ENCODE measurements at regions not wholly inside any gene's neighbourhood (a gene's known extent, or its start where the extent isn't known, plus 50 kb on each side); places are given as distances from the start of the nearest gene placed in this dataset.

DNA sequence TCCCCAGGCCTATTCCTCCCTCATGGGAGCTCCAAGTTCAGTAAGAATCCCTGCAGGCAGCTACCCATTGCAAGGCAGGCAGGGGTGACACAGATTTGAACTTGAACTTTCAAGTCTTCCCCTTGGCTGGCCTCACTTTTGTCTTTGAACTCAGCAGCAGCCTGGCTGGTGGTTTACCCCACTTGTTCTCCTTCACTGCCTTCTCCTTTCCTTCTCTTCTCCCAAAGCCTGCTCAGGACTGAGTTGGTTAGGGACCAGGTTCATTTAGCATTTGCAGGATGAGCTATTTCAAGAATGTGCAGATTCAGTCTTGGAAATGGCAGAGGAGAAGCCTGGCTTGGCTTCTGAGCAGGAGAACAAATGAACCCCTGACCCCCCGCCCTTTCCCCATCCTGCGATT lies 67.7 kb upstream of the TBX3 start:
- peak overlapping the region; percentile 44 for H3K4ac ChIP-seq (ENCODE audit: low read depth, low read length)
- no peak overlapping the region for H3K9ac ChIP-seq (ENCODE audit: low read length)
- H2BK5ac ChIP-seq (ENCODE audit: low read depth, low read length, poor library complexity) = peak overlapping the region; percentile 36
- peak overlapping the region; percentile 31 for H4K8ac ChIP-seq (ENCODE audit: low read depth, low read length)
- H2AFZ ChIP-seq (ENCODE audit: insufficient read depth, low read length, poor library complexity) = no peak overlapping the region
- no peak overlapping the region for H3K4me2 ChIP-seq (ENCODE audit: low read length)
- H3K18ac ChIP-seq (ENCODE audit: low read length) = peak overlapping the region; percentile 49
- H3K27ac ChIP-seq (ENCODE audit: low read depth, low read length) = no peak overlapping the region
- peaks cover 18% of the 10 kb centered on the region for H3K79me1 ChIP-seq (ENCODE audit: low read length)
- peak overlapping the region; percentile 59 for H4K91ac ChIP-seq (ENCODE audit: low read depth, low read length)
- H3K36me3 ChIP-seq (ENCODE audit: control insufficient read depth in 1 of 2, insufficient read depth in 2 of 2, low read length in 2 of 2) = no peaks in the 10 kb centered on the region
- no peaks in the 10 kb centered on the region for H3K27me3 ChIP-seq (ENCODE audit: insufficient read depth, low read length)
- peak overlapping the region; percentile 2 for H4K12ac ChIP-seq (ENCODE audit: low read depth, low read length)
- no peak for DNase-seq
- peak overlapping the region; percentile 60 for H2AK5ac ChIP-seq (ENCODE audit: low read length)
- no peak overlapping the region for H3K23ac ChIP-seq (ENCODE audit: low read length)
- H2BK120ac ChIP-seq (ENCODE audit: insufficient read depth, low read length, poor library complexity) = peak overlapping the region; percentile 65
- peaks cover 29 to 33% of the 10 kb centered on the region in 2 experiments for H3K4me1 ChIP-seq (ENCODE audit: control insufficient read depth in 1 of 2, insufficient read depth in 2 of 2, low read length in 2 of 2)
- peak overlapping the region; percentile 97 for H2BK12ac ChIP-seq (ENCODE audit: low read length)
- WGBS (ENCODE audit: extremely low coverage, insufficient coverage, insufficient read length) = no CpG with 5 or more reads among the region's 2 CpGs
- H3K4me3 ChIP-seq (ENCODE audit: low read depth, low read length) = no peak overlapping the region
- peaks cover 4% of the 10 kb centered on the region for H3K79me2 ChIP-seq (ENCODE audit: control insufficient read depth, insufficient read depth, low read length, poor library complexity)
- H3K14ac ChIP-seq (ENCODE audit: low read length) = peak overlapping the region; percentile 87
- H3K9me3 ChIP-seq (ENCODE audit: insufficient read depth, low read depth, low read length) = no peaks in the 10 kb centered on the region

GRCh38 chr12:114750917-114751316 lies 66.9 kb upstream of the TBX3 start:
- H3K23ac ChIP-seq (ENCODE audit: low read length) = no peak overlapping the region

DNA sequence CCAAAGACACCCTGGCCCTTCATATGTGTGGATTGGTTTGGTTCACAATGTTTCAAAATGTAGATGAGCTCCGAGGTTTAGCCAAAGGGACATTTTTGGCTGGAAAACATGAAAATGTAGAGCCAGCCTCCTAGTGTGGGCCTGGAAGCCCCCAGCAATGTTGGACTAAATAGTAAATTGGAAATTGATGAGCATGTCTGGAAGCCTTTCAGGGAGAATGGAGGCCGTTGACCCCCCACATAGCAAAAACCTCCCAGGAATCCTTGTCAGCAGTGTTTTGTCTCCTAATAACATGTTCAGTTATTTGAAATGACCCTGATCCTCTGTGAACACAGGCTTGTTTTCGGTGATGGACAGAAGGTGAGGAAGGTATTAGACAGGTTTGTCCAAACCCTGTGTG lies 65.1 kb upstream of the TBX3 start:
- Histone ChIP-seq H3K79me2 (ENCODE audit: control insufficient read depth, insufficient read depth, low read length, poor library complexity) (peaks cover 4% of the 10 kb centered on the region), H2BK5ac (ENCODE audit: low read depth, low read length, poor library complexity) (no peak overlapping the region), H3K9ac (ENCODE audit: low read length) (no peak overlapping the region), H4K8ac (ENCODE audit: low read depth, low read length) (no peak overlapping the region), H3K4ac (ENCODE audit: low read depth, low read length) (no peak overlapping the region), H3K9me3 (ENCODE audit: insufficient read depth, low read depth, low read length) (no peaks in the 10 kb centered on the region), H2BK12ac (ENCODE audit: low read length) (peak overlapping the region; percentile 56), H3K36me3 (ENCODE audit: control insufficient read depth in 1 of 2, insufficient read depth in 2 of 2, low read length in 2 of 2) (no peaks in the 10 kb centered on the region), H3K18ac (ENCODE audit: low read length) (no peak overlapping the region), H3K4me1 (ENCODE audit: control insufficient read depth in 1 of 2, insufficient read depth in 2 of 2, low read length in 2 of 2) (peaks cover 29 to 36% of the 10 kb centered on the region in 2 experiments), H2BK120ac (ENCODE audit: insufficient read depth, low read length, poor library complexity) (no peak overlapping the region), H3K14ac (ENCODE audit: low read length) (no peak overlapping the region), H4K91ac (ENCODE audit: low read depth, low read length) (no peak overlapping the region), H2AK5ac (ENCODE audit: low read length) (no peak overlapping the region), H4K12ac (ENCODE audit: low read depth, low read length) (no peak overlapping the region), H3K4me2 (ENCODE audit: low read length) (no peak overlapping the region), H3K23ac (ENCODE audit: low read length) (no peak overlapping the region), H3K27ac (ENCODE audit: low read depth, low read length) (no peak overlapping the region), H3K27me3 (ENCODE audit: insufficient read depth, low read length) (no peaks in the 10 kb centered on the region), H3K79me1 (ENCODE audit: low read length) (peaks cover 18% of the 10 kb centered on the region), H3K4me3 (ENCODE audit: low read depth, low read length) (no peak overlapping the region), H2AFZ (ENCODE audit: insufficient read depth, low read length, poor library complexity) (no peak overlapping the region)
- WGBS (ENCODE audit: extremely low coverage, insufficient coverage, insufficient read length) = no CpG with 5 or more reads among the region's 3 CpGs
- DNase-seq = no peak

More at GRCh38 chr12:114750917-114751316, 66.9 kb upstream of the TBX3 start:
- Histone ChIP-seq H3K18ac (ENCODE audit: low read length) (no peak overlapping the region), H2AFZ (ENCODE audit: insufficient read depth, low read length, poor library complexity) (no peak overlapping the region), H3K4ac (ENCODE audit: low read depth, low read length) (no peak overlapping the region), H3K36me3 (ENCODE audit: control insufficient read depth in 1 of 2, insufficient read depth in 2 of 2, low read length in 2 of 2) (no peaks in the 10 kb centered on the region), H3K27me3 (ENCODE audit: insufficient read depth, low read length) (no peaks in the 10 kb centered on the region), H3K79me1 (ENCODE audit: low read length) (peaks cover 18% of the 10 kb centered on the region), H3K9me3 (ENCODE audit: insufficient read depth, low read depth, low read length) (no peaks in the 10 kb centered on the region), H4K12ac (ENCODE audit: low read depth, low read length) (no peak overlapping the region), H3K4me2 (ENCODE audit: low read length) (no peak overlapping the region), H3K79me2 (ENCODE audit: control insufficient read depth, insufficient read depth, low read length, poor library complexity) (peaks cover 4% of the 10 kb centered on the region), H2BK120ac (ENCODE audit: insufficient read depth, low read length, poor library complexity) (no peak overlapping the region), H4K8ac (ENCODE audit: low read depth, low read length) (no peak overlapping the region), H3K4me1 (ENCODE audit: control insufficient read depth in 1 of 2, insufficient read depth in 2 of 2, low read length in 2 of 2) (peaks cover 29 to 36% of the 10 kb centered on the region in 2 experiments), H2AK5ac (ENCODE audit: low read length) (no peak overlapping the region), H3K27ac (ENCODE audit: low read depth, low read length) (no peak overlapping the region), H2BK12ac (ENCODE audit: low read length) (peak overlapping the region; percentile 7), H2BK5ac (ENCODE audit: low read depth, low read length, poor library complexity) (no peak overlapping the region), H3K9ac (ENCODE audit: low read length) (no peak overlapping the region), H4K91ac (ENCODE audit: low read depth, low read length) (no peak overlapping the region), H3K14ac (ENCODE audit: low read length) (no peak overlapping the region), H3K4me3 (ENCODE audit: low read depth, low read length) (no peak overlapping the region)
- no peak for DNase-seq
- no CpG with 5 or more reads among the region's 11 CpGs for WGBS (ENCODE audit: extremely low coverage, insufficient coverage, insufficient read length)

- Histone ChIP-seq H3K4me2 (ENCODE audit: low read length) (no peak overlapping the region), H3K79me2 (ENCODE audit: control insufficient read depth, insufficient read depth, low read length, poor library complexity) (peaks cover 4% of the 10 kb centered on the region), H3K23ac (ENCODE audit: low read length) (no peak overlapping the region), H3K27ac (ENCODE audit: low read depth, low read length) (no peak overlapping the region), H2AK5ac (ENCODE audit: low read length) (peak overlapping the region; percentile 69), H3K79me1 (ENCODE audit: low read length) (peaks cover 19% of the 10 kb centered on the region), H2BK12ac (ENCODE audit: low read length) (peak overlapping the region; percentile 32), H3K18ac (ENCODE audit: low read length) (peak overlapping the region; percentile 54), H3K9me3 (ENCODE audit: insufficient read depth, low read depth, low read length) (no peaks in the 10 kb centered on the region), H3K36me3 (ENCODE audit: control insufficient read depth in 1 of 2, insufficient read depth in 2 of 2, low read length in 2 of 2) (no peaks in the 10 kb centered on the region), H4K91ac (ENCODE audit: low read depth, low read length) (peak overlapping the region; percentile 74), H3K9ac (ENCODE audit: low read length) (no peak overlapping the region), H4K8ac (ENCODE audit: low read depth, low read length) (peak overlapping the region; percentile 33), H4K12ac (ENCODE audit: low read depth, low read length) (no peak overlapping the region), H3K4ac (ENCODE audit: low read depth, low read length) (peak overlapping the region; percentile 48), H2BK120ac (ENCODE audit: insufficient read depth, low read length, poor library complexity) (peak overlapping the region; percentile 35), H3K4me1 (ENCODE audit: control insufficient read depth in 1 of 2, insufficient read depth in 2 of 2, low read length in 2 of 2) (peaks cover 20 to 30% of the 10 kb centered on the region in 2 experiments), H2AFZ (ENCODE audit: insufficient read depth, low read length, poor library complexity) (no peak overlapping the region), H3K14ac (ENCODE audit: low read length) (peak overlapping the region; percentile 29), H3K27me3 (ENCODE audit: insufficient read depth, low read length) (no peaks in the 10 kb centered on the region), H3K4me3 (ENCODE audit: low read depth, low read length) (no peak overlapping the region), H2BK5ac (ENCODE audit: low read depth, low read length, poor library complexity) (peak overlapping the region; percentile 51)
- no peak for DNase-seq
- no CpG with 5 or more reads among the region's 20 CpGs for WGBS (ENCODE audit: extremely low coverage, insufficient coverage, insufficient read length)
Measured at GRCh38 chr12:114747012-114747858, 63.3 kb upstream of the TBX3 start.

Data from trophoblast cell (in vitro differentiated cells and primary cell).